22Rv1 (cell line): ENCODE measurements at regions not wholly inside any gene's neighbourhood (a gene's known extent, or its start where the extent isn't known, plus 50 kb on each side); places are given as distances from the start of the nearest gene placed in this dataset.

Experiments
- CTCF ChIP-seq: fragments of 450-650 bp; IDR thresholded peaks from 2 replicates; pipeline ENCODE4 v1.5.1; 2017; ENCODE audit warnings: mild to moderate bottlenecking
- ZFX ChIP-seq: fragments of 450-650 bp; IDR thresholded peaks from 2 replicates; pipeline ENCODE4 v1.6.1; 2017; ENCODE audit warnings: antibody characterized with exemption, borderline replicate concordance

GRCh38 chr5:8689773-8690172, 820.8 kb downstream of the MTRR start:
- TF ChIP-seq CTCF (no peak), ZFX (no peak)
